ENCODE measurements at regions not wholly inside any gene's neighbourhood (a gene's known extent, or its start where the extent isn't known, plus 50 kb on each side); places are given as distances from the start of the nearest gene placed in this dataset.

DNA sequence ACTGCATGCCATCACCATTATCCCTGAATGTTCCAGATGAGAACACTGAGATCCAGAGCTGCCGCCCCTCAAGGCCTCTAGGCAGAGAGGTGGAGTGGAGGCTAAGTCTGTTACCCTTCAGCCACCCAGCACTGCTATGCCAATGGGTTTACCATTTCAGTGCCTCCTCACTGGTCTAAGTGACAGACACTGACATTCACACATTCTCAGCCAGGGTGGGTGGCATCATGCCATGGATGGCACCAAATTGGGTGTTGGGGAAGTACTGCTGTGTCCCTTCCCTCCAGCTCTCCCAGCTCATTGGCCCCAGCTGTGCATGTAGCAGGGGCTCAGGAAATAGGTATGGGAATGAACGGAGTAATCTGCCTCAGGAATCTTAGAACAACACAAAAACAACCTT is 96.8 kb upstream of the PLET1 start:
- no peak for DNase-seq (ENCODE audit: low spot score)
- Histone ChIP-seq H3K4me1 (peaks cover 0 to 12% of the 10 kb centered on the region in 2 donors), H3K27ac (no peak overlapping the region), H3K27me3 (no peaks in the 10 kb centered on the region), H3K4me3 (no peak overlapping the region), H3K36me3 (no peaks in the 10 kb centered on the region), H3K9me3 (no peaks in the 10 kb centered on the region)
- TF ChIP-seq, protein P1, sequence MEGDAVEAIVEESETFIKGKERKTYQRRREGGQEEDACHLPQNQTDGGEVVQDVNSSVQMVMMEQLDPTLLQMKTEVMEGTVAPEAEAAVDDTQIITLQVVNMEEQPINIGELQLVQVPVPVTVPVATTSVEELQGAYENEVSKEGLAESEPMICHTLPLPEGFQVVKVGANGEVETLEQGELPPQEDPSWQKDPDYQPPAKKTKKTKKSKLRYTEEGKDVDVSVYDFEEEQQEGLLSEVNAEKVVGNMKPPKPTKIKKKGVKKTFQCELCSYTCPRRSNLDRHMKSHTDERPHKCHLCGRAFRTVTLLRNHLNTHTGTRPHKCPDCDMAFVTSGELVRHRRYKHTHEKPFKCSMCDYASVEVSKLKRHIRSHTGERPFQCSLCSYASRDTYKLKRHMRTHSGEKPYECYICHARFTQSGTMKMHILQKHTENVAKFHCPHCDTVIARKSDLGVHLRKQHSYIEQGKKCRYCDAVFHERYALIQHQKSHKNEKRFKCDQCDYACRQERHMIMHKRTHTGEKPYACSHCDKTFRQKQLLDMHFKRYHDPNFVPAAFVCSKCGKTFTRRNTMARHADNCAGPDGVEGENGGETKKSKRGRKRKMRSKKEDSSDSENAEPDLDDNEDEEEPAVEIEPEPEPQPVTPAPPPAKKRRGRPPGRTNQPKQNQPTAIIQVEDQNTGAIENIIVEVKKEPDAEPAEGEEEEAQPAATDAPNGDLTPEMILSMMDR (IDR thresholded peaks at IDR 0.05) = no peak

DNA sequence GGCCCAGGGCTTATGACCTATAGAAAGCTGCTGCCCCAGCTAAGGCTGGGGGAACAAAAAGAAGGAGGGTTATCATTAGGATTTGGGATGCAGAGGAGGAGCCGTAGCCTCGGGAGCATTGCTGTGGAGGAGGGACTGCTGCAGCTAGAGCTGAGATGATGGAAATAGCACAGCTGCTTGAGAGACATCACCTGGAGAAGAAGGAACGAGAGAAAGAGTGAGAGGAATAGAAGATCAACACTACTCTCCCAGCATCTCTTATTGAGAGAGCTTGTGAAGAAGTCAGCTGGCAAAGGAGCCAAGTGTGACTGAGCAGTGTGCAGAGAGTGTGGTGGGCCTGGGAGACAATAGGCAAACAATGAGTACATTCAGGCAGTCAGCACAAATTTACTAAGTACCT is 100.7 kb upstream of the PLET1 start:
- Histone ChIP-seq H3K9me3 (no peaks in the 10 kb centered on the region), H3K4me1 (no peaks in the 10 kb centered on the region), H3K36me3 (no peaks in the 10 kb centered on the region), H3K27ac (no peak overlapping the region), H3K4me3 (no peak overlapping the region), H3K27me3 (no peaks in the 10 kb centered on the region)
- TF ChIP-seq, protein P1 (IDR thresholded peaks at IDR 0.05) = no peak
- DNase-seq (ENCODE audit: low spot score) = no peak

DNA sequence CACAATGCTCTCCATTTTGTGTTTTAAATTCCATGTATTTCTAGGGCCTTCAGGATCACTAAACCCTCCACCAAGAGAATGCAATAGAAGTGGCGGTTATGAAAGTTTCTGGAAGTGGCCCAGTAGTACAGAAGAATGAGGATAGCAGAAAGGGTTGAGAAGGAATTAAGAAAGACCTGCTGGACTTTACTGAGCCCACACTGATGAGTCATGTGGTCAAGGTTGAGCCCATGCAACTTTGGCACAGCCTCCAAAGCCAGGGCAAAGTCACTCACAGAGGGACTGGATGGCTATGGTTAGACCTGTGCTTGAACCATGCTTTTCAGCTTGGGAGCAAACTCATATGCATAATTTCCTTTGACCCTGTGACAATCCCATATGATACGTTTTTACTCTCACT is 102.9 kb upstream of the PLET1 start:
- Histone ChIP-seq H3K27ac (no peak overlapping the region), H3K36me3 (no peaks in the 10 kb centered on the region), H3K4me1 (no peaks in the 10 kb centered on the region), H3K27me3 (no peaks in the 10 kb centered on the region), H3K9me3 (no peaks in the 10 kb centered on the region), H3K4me3 (no peak overlapping the region)
- TF ChIP-seq, protein P1 (IDR thresholded peaks at IDR 0.05) = no peak
- DNase-seq (ENCODE audit: low spot score) = no peak

DNA sequence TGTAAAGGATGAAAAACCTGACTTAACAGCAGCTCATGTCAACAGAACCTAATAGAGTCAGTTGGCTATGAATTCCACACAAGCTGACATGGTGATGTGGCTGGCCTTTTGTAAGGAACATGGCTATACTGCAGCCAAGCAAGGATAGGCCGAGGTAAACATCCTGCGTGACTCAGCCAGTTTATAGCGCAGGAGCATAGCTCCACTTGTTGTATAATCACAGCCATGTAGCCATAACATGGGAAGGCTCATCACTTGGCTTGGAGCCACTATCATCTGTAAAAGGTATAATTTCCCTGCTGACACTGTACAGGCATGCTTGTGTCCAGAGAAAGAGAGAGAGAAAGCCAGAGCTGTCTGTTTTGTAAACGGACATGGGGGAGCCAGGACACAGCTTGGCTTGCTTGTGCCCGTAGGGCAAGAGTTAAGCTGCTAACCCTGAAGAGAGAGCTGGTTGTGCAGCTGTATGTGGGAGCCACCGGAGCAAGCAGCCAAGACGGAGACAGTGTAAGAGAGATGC is 104.4 kb upstream of the PLET1 start:
- Histone ChIP-seq H3K4me1 (peaks cover 0 to 4% of the 10 kb centered on the region in 2 donors), H3K27ac (no peak overlapping the region), H3K4me3 (no peak overlapping the region), H3K36me3 (no peaks in the 10 kb centered on the region), H3K27me3 (no peaks in the 10 kb centered on the region), H3K9me3 (no peaks in the 10 kb centered on the region)
- TF ChIP-seq, protein P1 (IDR thresholded peaks at IDR 0.05) = no peak
- DNase-seq (ENCODE audit: low spot score) = no peak

DNA sequence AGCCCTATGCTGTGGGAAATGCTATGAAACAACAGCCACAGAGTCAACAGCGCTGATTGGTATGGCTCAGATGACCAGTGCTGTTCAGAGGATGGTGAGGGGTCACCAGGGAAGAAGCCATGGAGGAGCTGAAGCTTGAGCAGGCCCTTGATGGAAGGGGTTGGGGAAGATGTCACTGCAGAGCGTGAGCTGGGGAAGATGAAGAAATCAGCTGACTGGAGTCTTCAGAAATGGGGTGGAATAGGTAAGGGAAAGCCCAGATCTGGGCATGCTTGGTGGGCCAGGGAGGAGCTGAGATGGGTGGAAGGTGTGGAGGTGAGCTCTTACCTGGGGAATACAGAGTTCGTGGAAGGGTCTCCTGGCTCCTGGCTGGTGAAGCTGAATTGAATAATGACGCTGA is 105.4 kb upstream of the PLET1 start:
- H3K4me1 ChIP-seq = peaks cover 0 to 4% of the 10 kb centered on the region in 2 donors
- no peak overlapping the region for H3K27ac ChIP-seq
- no peaks in the 10 kb centered on the region for H3K36me3 ChIP-seq
- no peaks in the 10 kb centered on the region for H3K9me3 ChIP-seq
- TF ChIP-seq, protein P1 (IDR thresholded peaks at IDR 0.05) = no peak
- DNase-seq (ENCODE audit: low spot score) = no peak
- no peaks in the 10 kb centered on the region for H3K27me3 ChIP-seq
- no peak overlapping the region for H3K4me3 ChIP-seq

DNA sequence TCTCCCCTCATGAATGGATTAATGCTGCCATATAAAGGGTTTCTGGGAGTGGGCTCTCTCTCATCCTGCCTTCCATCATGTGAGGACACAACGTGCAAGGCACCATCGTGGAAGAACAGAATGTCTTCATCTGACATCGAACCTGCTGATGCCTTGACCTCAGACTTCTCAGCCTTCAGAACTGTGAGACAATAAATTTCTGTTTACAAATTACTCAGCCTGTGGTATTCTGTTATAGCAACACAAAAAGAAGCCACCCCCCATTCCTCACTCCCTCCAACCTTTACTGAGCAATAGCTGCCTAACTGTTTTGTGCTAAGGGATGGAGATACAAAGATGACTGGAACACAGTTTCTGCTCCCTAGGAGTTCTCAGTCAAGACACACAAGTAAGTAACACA is 106.1 kb upstream of the PLET1 start:
- DNase-seq (ENCODE audit: low spot score) = no peak
- H3K9me3 ChIP-seq = no peaks in the 10 kb centered on the region
- no peak overlapping the region for H3K4me3 ChIP-seq
- TF ChIP-seq, protein P1 (IDR thresholded peaks at IDR 0.05) = no peak
- no peaks in the 10 kb centered on the region for H3K36me3 ChIP-seq
- no peak overlapping the region for H3K27ac ChIP-seq
- no peaks in the 10 kb centered on the region for H3K27me3 ChIP-seq
- peaks cover 0 to 4% of the 10 kb centered on the region in 2 donors for H3K4me1 ChIP-seq
